NT2/D1 (cell line): ENCODE measurements at regions not wholly inside any gene's neighbourhood (a gene's known extent, or its start where the extent isn't known, plus 50 kb on each side); places are given as distances from the start of the nearest gene placed in this dataset.

Experiments used
- DNase-seq: peaks from one replicate; pipeline ENCODE4 v3.0.0-alpha.2; 2011; ENCODE audit warnings: low read depth, low spot score
- H3K27me3 ChIP-seq: 2 replicates; pipeline ENCODE4 v1.6.0; 2011; ENCODE audit warnings: mild to moderate bottlenecking; ENCODE audit not compliant: insufficient read length, insufficient read depth
- H3K36me3 ChIP-seq: 2 replicates; pipeline ENCODE4 v1.6.1; 2011; ENCODE audit warnings: mild to moderate bottlenecking, low read length, mixed read lengths; ENCODE audit not compliant: insufficient read depth, insufficient read length
- H3K4me1 ChIP-seq: 2 replicates; pipeline ENCODE4 v1.5.1; 2011; ENCODE audit not compliant: insufficient read depth, insufficient read length
- H3K4me3 ChIP-seq: 2 replicates; pipeline ENCODE4 v1.5.1; 2011; ENCODE audit warnings: low read depth; ENCODE audit not compliant: insufficient read length
- H3K9ac ChIP-seq: 2 replicates; pipeline ENCODE4 v1.6.0; 2011; ENCODE audit warnings: low read depth; ENCODE audit not compliant: insufficient read length
- H3K9me3 ChIP-seq: 2 replicates; pipeline ENCODE4 v1.5.1; 2011; ENCODE audit warnings: mild to moderate bottlenecking, low read length; ENCODE audit not compliant: insufficient read depth
- SUZ12 ChIP-seq: IDR thresholded peaks from 2 replicates; pipeline ENCODE4 v1.6.1; 2011; ENCODE audit not compliant: insufficient read length, insufficient read depth; ENCODE audit errors: extremely low read depth
- YY1 ChIP-seq: IDR thresholded peaks from 2 replicates; pipeline ENCODE4 v1.6.1; 2011; ENCODE audit not compliant: insufficient read length, insufficient read depth
- ZNF274 ChIP-seq: IDR thresholded peaks from 2 replicates; pipeline ENCODE4 v1.6.1; 2011; ENCODE audit warnings: mild to moderate bottlenecking, low read depth, low read length

DNA sequence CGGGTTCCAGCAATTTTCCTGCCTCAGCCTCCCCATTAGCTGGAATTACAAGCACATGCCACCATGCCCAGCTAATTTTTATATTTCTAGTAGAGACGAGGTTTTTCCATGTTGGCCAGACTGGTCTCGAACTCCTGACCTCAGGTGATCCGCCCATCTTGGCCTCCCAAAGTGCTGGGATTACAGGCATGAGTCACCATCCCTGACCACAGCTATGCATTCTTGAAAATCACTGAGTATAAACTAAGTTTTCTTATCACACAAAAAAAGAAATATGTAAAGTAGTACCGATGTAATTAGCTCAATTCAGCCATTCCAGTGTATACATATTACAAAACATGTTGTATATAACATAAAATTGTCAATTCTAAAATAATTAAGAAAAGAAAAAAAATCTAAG, 232.7 kb downstream of the MBD2 start:
- Histone ChIP-seq H3K9me3 (no peaks in the 10 kb centered on the region), H3K9ac (no peak overlapping the region), H3K36me3 (no peaks in the 10 kb centered on the region), H3K27me3 (no peaks in the 10 kb centered on the region), H3K4me1 (no peaks in the 10 kb centered on the region), H3K4me3 (no peak overlapping the region)
- TF ChIP-seq YY1 (no peak), ZNF274 (no peak), SUZ12 (no peak)
- DNase-seq: no peak

DNA sequence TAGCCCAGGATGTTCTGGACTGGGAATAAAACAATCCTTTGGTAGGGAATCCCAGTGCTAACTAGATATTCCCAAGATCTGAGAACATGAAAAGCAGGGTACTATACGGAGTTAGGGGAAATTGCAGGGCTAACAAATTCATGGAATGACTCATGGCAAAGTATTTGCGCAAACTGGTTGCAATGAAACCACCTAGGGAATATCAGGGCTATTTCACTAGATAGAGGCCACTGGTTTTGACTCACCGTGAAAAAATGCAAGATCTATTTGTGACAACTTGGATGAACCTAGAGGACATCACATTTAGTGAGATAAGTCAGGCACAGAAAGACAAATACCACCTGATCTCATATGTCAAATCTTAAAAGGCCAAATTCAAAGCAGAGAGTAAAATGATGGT, 233.3 kb downstream of the MBD2 start:
- H3K4me1 ChIP-seq: no peaks in the 10 kb centered on the region
- no peak for DNase-seq
- no peak for TF ChIP-seq YY1
- TF ChIP-seq SUZ12: no peak
- no peak for TF ChIP-seq ZNF274

DNA sequence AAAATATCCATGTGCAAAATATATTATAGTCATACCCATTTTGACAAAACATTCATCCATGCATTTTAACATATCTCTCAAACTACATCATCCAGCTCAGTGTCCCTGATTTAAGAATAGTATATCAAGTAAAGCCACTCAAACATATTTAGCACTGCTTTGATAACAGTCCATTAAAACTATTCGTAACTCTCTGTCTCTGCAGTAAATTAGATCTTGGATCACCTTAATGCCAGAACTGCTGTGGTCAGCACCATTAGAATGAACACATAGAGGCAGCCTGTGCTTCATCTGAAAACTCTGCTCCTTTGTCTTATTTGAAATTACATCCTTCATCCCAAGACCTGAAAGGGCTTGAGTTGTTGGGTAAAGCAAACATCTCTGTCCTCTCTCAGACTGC, 234.0 kb downstream of the MBD2 start:
- TF ChIP-seq ZNF274 (no peak), YY1 (no peak), SUZ12 (no peak)
- Histone ChIP-seq H3K4me1 (no peaks in the 10 kb centered on the region), H3K9ac (no peak overlapping the region), H3K27me3 (no peaks in the 10 kb centered on the region), H3K36me3 (no peaks in the 10 kb centered on the region), H3K4me3 (no peak overlapping the region), H3K9me3 (no peaks in the 10 kb centered on the region)
- DNase-seq: no peak

More for the DNA sequence above, 233.3 kb downstream of the MBD2 start:
- Histone ChIP-seq H3K9me3 (no peaks in the 10 kb centered on the region), H3K4me3 (no peak overlapping the region), H3K9ac (no peak overlapping the region), H3K27me3 (no peaks in the 10 kb centered on the region), H3K36me3 (no peaks in the 10 kb centered on the region)

DNA sequence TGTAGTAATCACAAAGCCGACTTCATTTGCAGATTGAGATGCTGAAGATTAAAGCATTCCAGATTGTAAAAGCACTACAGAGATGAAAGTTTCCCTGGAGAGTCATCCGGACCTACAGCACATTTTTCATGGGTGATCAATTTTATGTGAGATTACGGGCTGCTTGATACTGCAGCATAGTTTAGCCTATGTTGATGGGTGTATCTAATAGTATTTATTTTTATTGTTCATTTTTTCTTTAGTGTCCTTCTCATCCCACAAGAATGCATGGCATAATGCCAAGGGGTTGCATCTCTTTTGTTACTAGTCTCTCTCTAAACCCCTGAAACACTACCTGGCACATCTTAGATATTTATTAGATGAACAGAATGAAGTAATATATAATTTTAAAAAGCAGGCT, 240.4 kb downstream of the MBD2 start:
- TF ChIP-seq YY1: no peak
- no peak for TF ChIP-seq ZNF274
- no peak for TF ChIP-seq SUZ12
- Histone ChIP-seq H3K36me3 (no peaks in the 10 kb centered on the region), H3K4me3 (no peak overlapping the region), H3K27me3 (no peaks in the 10 kb centered on the region), H3K9me3 (peaks cover 13% of the 10 kb centered on the region; the same call in 1 of the 2 replicates), H3K4me1 (no peaks in the 10 kb centered on the region), H3K9ac (no peak overlapping the region)
- DNase-seq: no peak

DNA sequence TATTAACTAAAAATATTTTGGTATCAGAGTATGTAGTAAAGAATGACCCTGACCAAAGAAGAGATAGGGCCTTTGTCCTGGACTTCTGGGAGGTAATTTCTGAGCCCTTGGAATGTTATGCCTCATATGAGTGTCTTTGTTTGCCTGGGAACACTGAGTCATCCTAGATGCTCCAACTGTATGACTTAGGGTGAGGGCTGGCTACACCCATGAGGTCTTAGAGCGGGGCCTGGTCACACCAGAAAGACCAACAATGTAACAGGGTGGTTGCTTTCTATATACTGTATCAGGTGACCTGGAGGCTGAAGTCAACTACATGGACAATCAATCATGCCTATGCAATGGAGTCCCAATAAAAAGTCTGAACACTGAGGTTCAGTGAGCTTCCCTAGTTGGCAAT, 253.1 kb downstream of the MBD2 start:
- no peak for DNase-seq

DNA sequence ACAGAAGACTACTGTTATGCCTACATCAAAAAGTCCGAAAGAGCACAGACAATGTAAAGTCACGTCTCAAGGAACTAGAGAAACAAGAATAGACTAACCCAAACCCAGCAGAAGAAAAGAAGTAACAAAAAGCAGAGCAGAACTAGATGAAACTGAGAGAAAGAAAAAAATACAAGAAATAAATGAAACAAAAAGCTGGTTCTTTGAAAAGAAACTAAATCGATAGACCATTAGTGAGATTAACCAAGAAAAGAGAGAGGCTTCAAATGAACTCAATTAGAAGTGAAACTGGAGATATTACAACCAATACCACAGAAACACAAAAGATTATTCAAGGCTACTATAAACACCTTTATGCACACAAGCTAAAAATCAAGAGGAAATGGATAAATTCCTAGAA, 271.8 kb downstream of the MBD2 start:
- H3K4me3 ChIP-seq: no peak overlapping the region
- no peak overlapping the region for H3K9ac ChIP-seq
- no peaks in the 10 kb centered on the region for H3K36me3 ChIP-seq
- no peaks in the 10 kb centered on the region for H3K27me3 ChIP-seq
- no peak for TF ChIP-seq SUZ12
- TF ChIP-seq YY1: no peak
- TF ChIP-seq ZNF274: no peak
- H3K4me1 ChIP-seq: no peaks in the 10 kb centered on the region
- DNase-seq: no peak
- no peaks in the 10 kb centered on the region for H3K9me3 ChIP-seq

More for the DNA sequence above, 253.1 kb downstream of the MBD2 start:
- Histone ChIP-seq H3K4me3 (no peak overlapping the region), H3K9ac (no peak overlapping the region), H3K36me3 (no peaks in the 10 kb centered on the region), H3K4me1 (no peaks in the 10 kb centered on the region), H3K27me3 (no peaks in the 10 kb centered on the region), H3K9me3 (peaks cover 15% of the 10 kb centered on the region; the same call in 1 of the 2 replicates)
- no peak for TF ChIP-seq ZNF274
- TF ChIP-seq SUZ12: no peak
- no peak for TF ChIP-seq YY1

DNA sequence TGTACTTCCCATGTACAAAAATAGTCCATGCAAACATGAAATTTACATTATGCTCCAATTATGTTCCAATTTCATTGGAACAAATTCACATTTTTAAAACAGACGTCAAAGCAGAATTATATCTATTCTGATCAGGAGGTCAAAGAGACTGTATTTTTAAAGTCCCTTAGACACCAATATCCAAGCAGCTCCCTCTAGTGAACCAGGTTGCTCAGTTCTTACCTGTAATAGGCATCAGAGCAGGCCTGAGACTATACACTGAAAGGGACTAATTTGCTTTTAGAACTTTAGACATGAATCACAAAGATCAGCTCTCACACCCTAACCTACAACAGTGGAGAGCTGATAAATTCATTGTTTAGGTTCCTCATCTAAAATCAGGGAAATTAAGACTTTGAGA, 273.9 kb downstream of the MBD2 start:
- TF ChIP-seq YY1: no peak
- Histone ChIP-seq H3K9ac (no peak overlapping the region), H3K36me3 (no peaks in the 10 kb centered on the region), H3K4me1 (no peaks in the 10 kb centered on the region), H3K4me3 (no peak overlapping the region), H3K27me3 (no peaks in the 10 kb centered on the region), H3K9me3 (no peaks in the 10 kb centered on the region)
- no peak for DNase-seq

DNA sequence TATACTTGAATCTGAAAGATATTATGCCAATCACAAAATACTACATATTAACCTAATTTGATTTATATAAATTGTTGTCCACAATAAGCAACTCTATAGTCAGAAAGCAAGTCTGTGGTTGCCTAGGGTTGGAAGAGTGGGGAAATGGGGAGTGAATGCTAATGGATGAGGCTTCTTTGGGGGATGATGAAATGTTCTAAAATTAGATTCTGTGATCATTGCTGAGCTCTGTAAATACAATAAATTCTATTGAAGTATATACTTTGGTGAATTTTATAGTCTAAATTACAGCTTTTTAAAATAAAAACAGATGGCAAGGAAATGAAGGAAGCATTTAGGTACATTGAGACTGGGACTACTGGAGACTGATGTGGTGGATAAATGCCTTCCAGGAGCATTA, 275.5 kb downstream of the MBD2 start:
- Histone ChIP-seq H3K4me1 (no peaks in the 10 kb centered on the region), H3K4me3 (no peak overlapping the region), H3K9me3 (peaks cover 11% of the 10 kb centered on the region; the same call in 1 of the 2 replicates), H3K27me3 (no peaks in the 10 kb centered on the region), H3K36me3 (no peaks in the 10 kb centered on the region), H3K9ac (no peak overlapping the region)
- no peak for DNase-seq
- no peak for TF ChIP-seq ZNF274
- no peak for TF ChIP-seq YY1
- no peak for TF ChIP-seq SUZ12
